VCaP (cell line): ENCODE measurements at regions not wholly inside any gene's neighbourhood (a gene's known extent, or its start where the extent isn't known, plus 50 kb on each side); places are given as distances from the start of the nearest gene placed in this dataset.

ENCODE experiments used
- H3K27ac ChIP-seq: fragments of 450-650 bp; 2 replicates; pipeline ENCODE4 v1.5.1; 2017
- TF ChIP-seq, protein P1 (sequence below): fragments of 450-650 bp; conservative IDR thresholded peaks from 2 replicates; pipeline ENCODE4 v1.5.1; 2017; ENCODE audit warnings: mild to moderate bottlenecking, moderate library complexity

DNA sequence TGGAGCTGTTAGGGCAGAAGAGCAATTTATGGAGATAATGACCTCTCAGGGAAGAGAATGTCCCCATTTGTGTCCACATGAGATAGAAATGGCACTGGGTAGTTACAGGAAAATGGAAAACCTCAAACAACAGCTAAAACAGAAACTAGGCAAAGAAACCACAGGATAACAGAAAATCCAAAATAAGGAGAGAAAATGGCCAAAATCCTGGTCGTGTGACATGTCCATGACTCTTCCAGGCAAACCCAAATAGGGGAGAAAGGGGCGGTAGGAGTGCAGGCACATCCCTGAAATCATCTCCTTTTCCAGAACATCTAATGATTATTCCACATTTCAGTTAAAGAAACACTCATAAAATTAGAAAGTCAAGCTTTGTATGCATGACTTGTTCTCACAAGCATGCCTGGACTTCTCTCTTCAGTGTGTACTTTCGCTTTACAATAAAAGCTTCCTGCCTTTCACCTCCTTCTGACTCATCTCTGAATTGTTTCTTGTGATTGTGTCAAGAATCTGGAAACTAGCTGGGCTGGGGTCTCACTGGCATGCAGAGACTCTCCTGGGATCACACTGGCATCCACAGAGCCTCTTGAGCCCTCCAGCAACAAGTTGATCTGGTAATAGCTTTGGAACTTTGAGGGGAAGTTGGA, 171.4 kb upstream of the ZP4 start:
- H3K27ac ChIP-seq = no peak overlapping the region
- TF ChIP-seq, protein P1, sequence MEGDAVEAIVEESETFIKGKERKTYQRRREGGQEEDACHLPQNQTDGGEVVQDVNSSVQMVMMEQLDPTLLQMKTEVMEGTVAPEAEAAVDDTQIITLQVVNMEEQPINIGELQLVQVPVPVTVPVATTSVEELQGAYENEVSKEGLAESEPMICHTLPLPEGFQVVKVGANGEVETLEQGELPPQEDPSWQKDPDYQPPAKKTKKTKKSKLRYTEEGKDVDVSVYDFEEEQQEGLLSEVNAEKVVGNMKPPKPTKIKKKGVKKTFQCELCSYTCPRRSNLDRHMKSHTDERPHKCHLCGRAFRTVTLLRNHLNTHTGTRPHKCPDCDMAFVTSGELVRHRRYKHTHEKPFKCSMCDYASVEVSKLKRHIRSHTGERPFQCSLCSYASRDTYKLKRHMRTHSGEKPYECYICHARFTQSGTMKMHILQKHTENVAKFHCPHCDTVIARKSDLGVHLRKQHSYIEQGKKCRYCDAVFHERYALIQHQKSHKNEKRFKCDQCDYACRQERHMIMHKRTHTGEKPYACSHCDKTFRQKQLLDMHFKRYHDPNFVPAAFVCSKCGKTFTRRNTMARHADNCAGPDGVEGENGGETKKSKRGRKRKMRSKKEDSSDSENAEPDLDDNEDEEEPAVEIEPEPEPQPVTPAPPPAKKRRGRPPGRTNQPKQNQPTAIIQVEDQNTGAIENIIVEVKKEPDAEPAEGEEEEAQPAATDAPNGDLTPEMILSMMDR = no peak

DNA sequence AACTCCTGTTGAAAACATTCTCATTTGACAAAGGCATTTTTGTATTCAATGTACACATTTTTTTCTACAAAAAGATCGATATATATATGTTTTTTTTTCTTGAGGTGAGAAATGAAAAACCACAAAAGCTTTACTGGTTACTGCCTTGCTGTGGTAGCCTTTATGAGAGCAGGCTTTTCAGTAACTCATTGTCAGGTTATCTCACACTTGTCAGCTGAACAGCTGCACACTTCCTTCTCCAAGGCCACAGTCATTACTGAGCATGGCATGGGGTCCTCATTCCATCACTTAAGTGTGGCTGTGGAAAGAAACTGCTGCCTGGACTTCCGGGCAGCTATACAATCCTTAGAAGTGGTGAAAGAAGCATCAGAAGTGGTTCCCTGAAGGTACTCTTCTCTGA, 169.3 kb upstream of the ZP4 start:
- no peak overlapping the region for H3K27ac ChIP-seq
- TF ChIP-seq, protein P1 = no peak

DNA sequence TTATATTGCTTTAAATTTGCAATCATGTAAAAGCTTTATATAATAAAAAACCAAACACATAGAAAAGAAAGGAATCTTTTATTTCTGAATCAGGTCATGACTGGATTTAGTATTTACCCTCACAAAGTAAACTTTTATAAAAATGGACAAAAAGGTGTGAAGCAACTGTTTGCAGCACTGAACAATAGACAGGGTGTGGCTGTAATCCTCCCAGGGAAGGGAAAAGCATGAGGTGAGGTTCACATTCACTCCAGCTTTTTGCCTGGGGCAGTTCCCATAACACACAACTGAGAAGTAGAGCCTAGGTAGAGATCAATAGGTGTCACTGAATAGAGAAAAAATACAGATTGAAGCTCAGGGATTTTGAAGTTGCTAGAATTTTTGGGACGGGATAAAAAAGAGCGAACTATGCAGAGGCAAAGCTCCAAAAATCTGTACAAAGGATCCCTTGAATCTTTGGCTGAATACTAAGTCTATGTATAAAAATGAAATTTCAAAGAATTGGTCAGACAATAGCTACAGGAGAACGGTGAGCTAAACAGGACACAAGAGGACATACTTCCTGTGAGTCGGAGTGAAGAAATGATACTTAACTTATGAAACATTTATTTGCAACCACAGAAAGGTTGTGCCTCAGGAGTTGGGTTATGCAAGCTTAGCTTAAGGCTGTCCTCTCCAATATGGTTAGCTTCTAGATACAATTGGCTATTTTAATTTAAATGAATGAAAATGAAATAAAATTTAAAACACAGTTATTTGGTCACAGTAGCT, 162.0 kb upstream of the ZP4 start:
- H3K27ac ChIP-seq = no peak overlapping the region
- TF ChIP-seq, protein P1 = no peak

DNA sequence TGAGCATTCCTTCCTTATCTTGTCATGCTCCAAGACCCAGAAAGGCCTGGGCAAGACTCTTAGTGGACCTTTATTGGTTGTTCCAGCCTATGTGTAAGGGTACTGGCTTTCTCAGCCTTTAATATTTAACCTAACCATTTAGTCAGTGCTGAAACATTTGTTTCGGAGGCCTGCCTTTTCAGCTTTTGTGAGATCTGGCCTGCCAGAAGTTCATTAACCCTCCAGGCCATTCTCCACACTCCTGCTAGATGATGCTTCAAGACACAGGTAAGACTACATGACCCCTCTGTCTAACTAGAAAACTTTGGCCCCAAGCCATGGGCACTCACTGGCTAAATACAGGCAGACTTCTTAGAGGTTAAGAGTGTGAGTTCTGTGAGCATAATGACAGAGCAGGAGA, 138.4 kb upstream of the ZP4 start:
- no peak overlapping the region for H3K27ac ChIP-seq
- TF ChIP-seq, protein P1 = no peak

DNA sequence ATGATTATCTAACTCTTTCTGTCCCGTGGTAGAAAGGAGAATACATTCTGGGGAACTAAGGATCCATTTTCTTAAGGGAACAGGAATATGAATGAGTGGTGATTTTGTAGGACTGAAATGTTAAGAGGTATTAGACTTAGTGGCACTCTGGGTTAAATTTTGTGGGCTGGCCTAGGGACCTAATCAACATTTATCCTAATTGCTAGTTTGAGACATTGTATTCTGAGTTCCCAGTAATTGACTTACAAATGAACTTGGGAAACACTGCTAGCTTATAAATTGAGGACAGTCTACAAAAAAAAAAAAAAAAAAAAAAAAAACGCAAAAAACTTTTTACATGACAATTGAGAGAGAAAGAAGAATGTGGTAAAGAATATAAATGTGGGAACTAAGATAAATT, 136.6 kb upstream of the ZP4 start:
- H3K27ac ChIP-seq = no peak overlapping the region
- TF ChIP-seq, protein P1 = no peak

DNA sequence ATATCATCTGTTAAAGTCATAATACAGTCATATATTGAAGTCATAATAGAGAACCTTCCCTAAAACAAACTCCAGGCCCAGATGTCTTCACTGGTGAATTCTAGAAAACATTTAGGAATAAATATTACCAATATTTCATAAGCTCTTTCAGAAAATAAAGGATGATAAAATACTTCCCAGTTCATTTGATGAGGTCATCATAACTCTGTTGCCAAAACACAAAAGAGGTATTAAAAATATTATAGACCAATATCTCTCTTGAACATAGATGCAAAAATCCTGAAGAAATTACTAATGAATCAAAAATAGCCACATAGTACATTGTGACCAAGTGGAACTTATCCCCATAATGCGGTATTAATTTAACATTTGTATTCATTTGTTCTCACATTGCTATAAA, 132.4 kb upstream of the ZP4 start:
- TF ChIP-seq, protein P1 = no peak
- H3K27ac ChIP-seq = no peak overlapping the region

DNA sequence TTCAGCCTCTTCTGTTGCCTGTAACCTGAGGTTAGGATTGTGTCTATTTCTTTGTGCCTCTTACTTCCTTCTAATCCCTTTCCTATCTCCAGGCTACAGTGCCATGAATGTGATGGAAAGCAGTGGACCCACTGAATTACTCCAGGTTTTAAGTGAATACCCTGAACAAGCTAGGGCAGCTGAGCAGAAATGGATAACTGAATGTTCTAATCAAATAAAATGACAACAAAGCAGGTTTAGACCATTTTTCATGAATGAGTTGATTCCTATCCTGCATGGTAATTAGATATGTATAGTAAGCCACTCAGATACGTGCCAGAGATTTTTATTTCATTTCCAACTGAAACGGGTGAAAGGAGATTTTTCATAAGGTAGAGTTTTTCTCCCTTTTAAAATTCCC, 127.5 kb upstream of the ZP4 start:
- H3K27ac ChIP-seq = no peak overlapping the region
- TF ChIP-seq, protein P1 = no peak
